GM12878 (cell line): ENCODE measurements at regions not wholly inside any gene's neighbourhood (a gene's known extent, or its start where the extent isn't known, plus 50 kb on each side); places are given as distances from the start of the nearest gene placed in this dataset.

Experiments
- ATAC-seq: fragments of 200-7000 bp; cut with Tn5 transposase; 3 replicates; pipeline ENCODE4 v1.9.1; 2020; ENCODE audit warnings: mild to moderate bottlenecking, moderate library complexity
- BruUV-seq: library from RNA; stranded (reverse); fragments of 400-500 nt; replicated peaks from 2 replicates; lab custom pipeline; 2021; lab: Mats Ljungman, UMichigan
- CTCF ChIA-PET: fragments of 300-600 bp; sonication (Branson Sonifier 250); formaldehyde crosslinking; extraction: SDS; loops from one replicate; lab custom pipeline; 2021; ENCODE audit warnings: inconsistent platforms; lab: Yijun Ruan, JAX
- POLR2A ChIA-PET: fragments of 350-600 bp; formaldehyde crosslinking; extraction: SDS; loops from one replicate; lab custom pipeline; 2021; ENCODE audit warnings: inconsistent platforms; lab: Charles Lee
- RAD21 ChIA-PET: fragments of 300-600 bp; sonication (Branson Sonifier 250); formaldehyde crosslinking; loops from one replicate; lab custom pipeline; 2023; ENCODE audit warnings: antibody characterized with exemption; ENCODE audit not compliant: unreplicated experiment; lab: Charles Lee
- SMC1A ChIA-PET: fragments of 300-600 bp; sonication (Branson Sonifier 250); formaldehyde crosslinking; loops from one replicate; lab custom pipeline; 2023; ENCODE audit not compliant: unreplicated experiment, uncharacterized antibody; lab: Charles Lee
- DNase-seq: peaks from one replicate; pipeline ENCODE4 v3.0.0-alpha.2; 2011; ENCODE audit warnings: low read depth, low spot score
- FAIRE-seq: peaks from 3 replicates; lab custom pipeline; 2011; peaks lifted over from hg19 to GRCh38; lab: Jason Lieb, UNC
- H2AFZ ChIP-seq: 2 replicates; pipeline ENCODE4 v1.6.0; 2011; ENCODE audit warnings: low read depth, low read length, control low read depth; ENCODE audit not compliant: control insufficient read depth
- H3K27ac ChIP-seq: 2 replicates; pipeline ENCODE4 v1.5.1; 2011; ENCODE audit warnings: control low read depth; ENCODE audit not compliant: control insufficient read depth, insufficient read depth
- H3K27me3 ChIP-seq, 2 experiments: replicated peaks in 1 of 2; 2 replicates each; pipeline versions ENCODE4 v1.6.0 to v1.6.1; 2011; ENCODE audit warnings: low read length in 1 of 2; ENCODE audit not compliant: control insufficient read depth in 2 of 2, insufficient read depth in 2 of 2
- H3K36me3 ChIP-seq, 2 experiments: 2 replicates each; pipeline ENCODE4 v1.5.1; 2011; ENCODE audit warnings: low read length in 1 of 2; ENCODE audit not compliant: control insufficient read depth in 2 of 2, insufficient read depth in 2 of 2
- H3K4me1 ChIP-seq: 2 replicates; pipeline ENCODE4 v1.6.1; 2011; ENCODE audit warnings: mild to moderate bottlenecking, low read length, moderate library complexity, mixed read lengths; ENCODE audit not compliant: control insufficient read depth, insufficient read depth
- H3K4me2 ChIP-seq: 2 replicates; pipeline ENCODE4 v1.6.0; 2011; ENCODE audit warnings: control low read depth; ENCODE audit not compliant: control insufficient read depth, insufficient read depth
- H3K4me3 ChIP-seq: fragments of 200-600 bp; sonication (generic); 2 replicates; pipeline ENCODE4 v1.5.1; 2016
- H3K79me2 ChIP-seq: 2 replicates; pipeline ENCODE4 v1.6.0; 2011; ENCODE audit warnings: low read length; ENCODE audit not compliant: control insufficient read depth, insufficient read depth
- H3K9ac ChIP-seq: 2 replicates; pipeline ENCODE4 v1.8.0; 2011; ENCODE audit warnings: low read length, control low read depth, mixed read lengths; ENCODE audit not compliant: control insufficient read depth, insufficient read depth
- H3K9me3 ChIP-seq: replicated peaks from 3 replicates; pipeline ENCODE4 v1.5.1; 2011; ENCODE audit warnings: mild to moderate bottlenecking, low read length; ENCODE audit not compliant: control insufficient read depth, insufficient read depth
- H4K20me1 ChIP-seq: 2 replicates; pipeline ENCODE4 v1.6.0; 2011; ENCODE audit not compliant: control insufficient read depth, insufficient read depth
- ATF7 ChIP-seq: fragments of 450-650 bp; IDR thresholded peaks from 2 replicates; pipeline ENCODE4 v1.6.1; 2016; ENCODE audit warnings: low read depth, mild to moderate bottlenecking
- CEBPZ ChIP-seq: fragments of 150-350 bp; IDR thresholded peaks from 2 replicates; pipeline ENCODE4 v1.6.1; 2016; ENCODE audit warnings: low read depth, low read length
- IRF3 ChIP-seq: fragments of 450-650 bp; IDR thresholded peaks from 2 replicates; pipeline ENCODE4 v1.6.1; 2014; ENCODE audit warnings: mild to moderate bottlenecking
- SREBF2 ChIP-seq: IDR thresholded peaks from 2 replicates; pipeline ENCODE4 v1.6.1; 2012; ENCODE audit warnings: mild to moderate bottlenecking, low read length
- USF2 ChIP-seq: IDR thresholded peaks from 2 replicates; pipeline ENCODE4 v1.6.1; 2011; ENCODE audit warnings: low read depth, low read length, improper control_type of control experiment, borderline replicate concordance
- YBX1 ChIP-seq: fragments of 450-650 bp; IDR thresholded peaks from 2 replicates; pipeline ENCODE4 v1.6.1; 2016; ENCODE audit warnings: antibody characterized with exemption
- YY1 ChIP-seq: IDR thresholded peaks from 2 replicates; pipeline ENCODE4 v1.6.1; 2011; ENCODE audit warnings: low read depth, mild to moderate bottlenecking, low read length
- WGBS: methylation state at CpG from one replicate; pipeline ENCODE4 v1.1.6; 2016; ENCODE audit warnings: low lambda C conversion rate; ENCODE audit not compliant: insufficient replicate concordance, insufficient coverage; ENCODE audit errors: missing lambda C conversion rate; 5-methylcytosine and 5-hydroxymethylcytosine counted together
- in situ Hi-C: fragments of 300-500 bp; cut with MboI; formaldehyde crosslinking; loops from 9 replicates; pipeline ENCODE4 v1.14.3; 2018; ENCODE audit warnings: mixed read lengths
- intact Hi-C: fragments of 100-400 bp; cut with micrococcal nuclease; formaldehyde crosslinking; loops from one replicate; pipeline ENCODE4 v1.14.2; 2022; ENCODE audit not compliant: unreplicated experiment

- no peak for FAIRE-seq
- intact Hi-C loops (loop anchor here (2.0 kb wide), 1 partner anchor 35 kb away; no protein-coding TSS in a partner anchor), in situ Hi-C loops (no loop called here)
- WGBS: 3% methylated on average over 6 of the region's 6 CpGs
- Histone ChIP-seq H3K4me2 (no peak overlapping the region), H3K4me1 (no peaks in the 10 kb centered on the region), H3K4me3 (no peak overlapping the region), H3K36me3 (no peaks in the 10 kb centered on the region), H2AFZ (no peak overlapping the region), H3K79me2 (no peaks in the 10 kb centered on the region), H3K9ac (no peak overlapping the region), H4K20me1 (no peaks in the 10 kb centered on the region), H3K27me3 (no peaks in the 10 kb centered on the region), H3K9me3 (no peaks in the 10 kb centered on the region), H3K27ac (no peak overlapping the region)
- CTCF ChIA-PET: interaction anchor here (0.5 to 8.3 kb wide), 12 partner anchors 8 to 1707 kb away, joined by 3 to 72 read pairs (median 4); no protein-coding TSS in a partner anchor
- no peak for ATAC-seq
- SMC1A ChIA-PET: interaction anchor here (0.5 to 22.3 kb wide), 9 partner anchors 8 to 306 kb away, joined by 3 to 310 read pairs (median 3); no protein-coding TSS in a partner anchor
- DNase-seq: no peak
- no TSS peak for BruUV-seq
- TF ChIP-seq CEBPZ (no peak), SREBF2 (no peak), USF2 (no peak), ATF7 (no peak), YBX1 (no peak), IRF3 (no peak), YY1 (no peak)
- POLR2A ChIA-PET: interaction anchor here (1.0 kb wide), 1 partner anchor 11 kb away, joined by 3 read pairs; no protein-coding TSS in a partner anchor
- RAD21 ChIA-PET: interaction anchor here (1.2 to 12.9 kb wide), 3 partner anchors 8 to 155 kb away, joined by 3 to 104 read pairs (median 3); no protein-coding TSS in a partner anchor
These were observed 1037.0 kb upstream of the NR2F2 start for GRCh38 chr15:95293456-95294031.
